HCT116 (cell line): ENCODE measurements at regions not wholly inside any gene's neighbourhood (a gene's known extent, or its start where the extent isn't known, plus 50 kb on each side); places are given as distances from the start of the nearest gene placed in this dataset.

Experiments
- ATAC-seq: fragments of 200-7000 bp; cut with Tn5 transposase; 2 replicates; pipeline ENCODE4 v1.9.1; 2020; ENCODE audit warnings: mild to moderate bottlenecking, moderate library complexity
- BruUV-seq: library from RNA; stranded (reverse); fragments of 400-500 nt; replicated peaks from 2 replicates; lab custom pipeline; 2021; lab: Mats Ljungman, UMichigan
- CTCF ChIA-PET: fragments of 300-600 bp; sonication (Branson Sonifier 250); formaldehyde crosslinking; loops from one replicate; lab custom pipeline; 2021; ENCODE audit warnings: antibody characterized with exemption; lab: Charles Lee
- POLR2A ChIA-PET: fragments of 300-600, 350-600 bp; sonication (Branson Sonifier 250); formaldehyde crosslinking; loops from one replicate; lab custom pipeline; 2021; ENCODE audit warnings: antibody characterized with exemption; lab: Charles Lee
- RAD21 ChIA-PET, 2 experiments: fragments of 300-600 bp; sonication (Branson Sonifier 250); formaldehyde crosslinking; loops; one replicate each; lab custom pipeline; 2023; ENCODE audit warnings: low total read pairs in 2 of 2; ENCODE audit not compliant: uncharacterized antibody in 2 of 2, unreplicated experiment in 2 of 2, low non-redundant PET in 1 of 2; lab: Charles Lee
- DNase-seq: peaks from one replicate; pipeline ENCODE4 v3.0.0-alpha.2; 2010; ENCODE audit warnings: low read depth, low spot score
- H2AFZ ChIP-seq: fragments of 200-600 bp; shearing (Covaris generic), sonication (generic); 2 replicates; pipeline ENCODE4 v1.6.1; 2017; ENCODE audit warnings: low read depth, mixed run types, mixed read lengths, antibody characterized with exemption, low read length; ENCODE audit not compliant: poor library complexity, severe bottlenecking
- H3K27ac ChIP-seq: 2 replicates; pipeline ENCODE4 v1.5.1; 2012; ENCODE audit warnings: low read depth, low read length
- H3K27me3 ChIP-seq: fragments of 200-600 bp; sonication (generic); 2 replicates; pipeline ENCODE4 v1.6.1; 2016; ENCODE audit warnings: mixed run types, low read length, mixed read lengths; ENCODE audit not compliant: insufficient read depth
- H3K36me3 ChIP-seq, 2 experiments: fragments of 200-500 bp in 1 of 2; fragments of 200-600 bp in 1 of 2; sonication (Bioruptor generic) in 1 of 2; sonication (generic) in 1 of 2; 2 replicates each; pipeline versions ENCODE4 v1.5.1 to v1.6.1; 2014 to 2016; ENCODE audit warnings: low read length in 2 of 2, inconsistent platforms in 1 of 2, mixed read lengths in 1 of 2, mixed run types in 1 of 2; ENCODE audit not compliant: insufficient read depth in 2 of 2, control insufficient read depth in 1 of 2
- H3K4me1 ChIP-seq, 2 experiments: fragments of 200-600 bp in 1 of 2; sonication (generic) in 1 of 2; 2 replicates each; pipeline versions ENCODE4 v1.5.1 to v1.6.1; 2012 to 2017; ENCODE audit warnings: low read length in 2 of 2, inconsistent platforms in 1 of 2, mild to moderate bottlenecking in 1 of 2, mixed read lengths in 1 of 2, mixed run types in 1 of 2, moderate library complexity in 1 of 2; ENCODE audit not compliant: insufficient read depth in 2 of 2, control insufficient read depth in 1 of 2
- H3K4me2 ChIP-seq: fragments of 200-600 bp; sonication (generic); 2 replicates; pipeline ENCODE4 v1.6.1; 2017; ENCODE audit warnings: mixed run types, low read length, mixed read lengths
- H3K4me3 ChIP-seq, 2 experiments: fragments of 200-600 bp in 1 of 2; sonication (generic) in 1 of 2; replicated peaks in 1 of 2; 2 replicates each; pipeline ENCODE4 v1.5.1; 2011 to 2016; ENCODE audit warnings: low read length in 2 of 2, control low read depth in 1 of 2, low read depth in 1 of 2, mild to moderate bottlenecking in 1 of 2, mixed read lengths in 1 of 2, mixed run types in 1 of 2
- H3K79me2 ChIP-seq: fragments of 200-600 bp; sonication (generic); 2 replicates; pipeline ENCODE4 v1.6.1; 2017; ENCODE audit warnings: mild to moderate bottlenecking, mixed run types, low read length, moderate library complexity, mixed read lengths; ENCODE audit not compliant: insufficient read depth
- H3K9ac ChIP-seq: fragments of 200-600 bp; sonication (generic); 2 replicates; pipeline ENCODE4 v1.6.1; 2016; ENCODE audit warnings: low read length, mixed read lengths
- H3K9me2 ChIP-seq: fragments of 200-600 bp; sonication (generic), shearing (Covaris generic); 2 replicates; pipeline ENCODE4 v1.6.1; 2017; ENCODE audit warnings: mixed run types, mild to moderate bottlenecking, moderate library complexity; ENCODE audit not compliant: insufficient read depth
- H3K9me3 ChIP-seq, 2 experiments: fragments of 200-500 bp in 1 of 2; fragments of 200-600 bp in 1 of 2; sonication (Bioruptor generic) in 1 of 2; sonication (generic) in 1 of 2; 2 replicates each; pipeline ENCODE4 v1.6.1; 2014 to 2017; ENCODE audit warnings: low read length in 2 of 2, mixed read lengths in 2 of 2, inconsistent platforms in 1 of 2, low read depth in 1 of 2, mild to moderate bottlenecking in 1 of 2, mixed run types in 1 of 2, moderate library complexity in 1 of 2; ENCODE audit not compliant: control insufficient read depth in 1 of 2, insufficient read depth in 1 of 2
- H4K20me1 ChIP-seq: fragments of 200-600 bp; sonication (generic), shearing (Covaris generic); 2 replicates; pipeline ENCODE4 v1.6.1; 2017; ENCODE audit warnings: mixed run types, mild to moderate bottlenecking, moderate library complexity; ENCODE audit not compliant: insufficient read depth
- CEBPB ChIP-seq: IDR thresholded peaks from 2 replicates; pipeline ENCODE4 v1.6.1; 2012; ENCODE audit warnings: low read depth
- EGR1 ChIP-seq: IDR thresholded peaks from 2 replicates; pipeline ENCODE4 v1.6.1; 2012; ENCODE audit warnings: low read depth
- EZH2phosphoT487 ChIP-seq: fragments of 200-600 bp; IDR thresholded peaks from 2 replicates; pipeline ENCODE4 v1.6.1; 2018; ENCODE audit warnings: antibody characterized with exemption, borderline replicate concordance
- FOSL1 ChIP-seq: IDR thresholded peaks from 2 replicates; pipeline ENCODE4 v1.6.1; 2012; ENCODE audit warnings: low read depth
- JUND ChIP-seq: IDR thresholded peaks from 2 replicates; pipeline ENCODE4 v1.6.1; 2012
- MAX ChIP-seq: IDR thresholded peaks from 2 replicates; pipeline ENCODE4 v1.6.1; 2012
- SRF ChIP-seq: IDR thresholded peaks from 2 replicates; pipeline ENCODE4 v1.6.1; 2012; ENCODE audit warnings: low read depth
- TCF7L2 ChIP-seq: IDR thresholded peaks from 2 replicates; pipeline ENCODE4 v1.7.0; 2011; ENCODE audit warnings: borderline replicate concordance, inconsistent platforms; ENCODE audit not compliant: insufficient read depth, insufficient read length; ENCODE audit errors: extremely low read depth
- YY1 ChIP-seq: IDR thresholded peaks from 2 replicates; pipeline ENCODE4 v1.6.1; 2011; ENCODE audit warnings: low read length, low read depth, moderate library complexity, mild to moderate bottlenecking; ENCODE audit not compliant: insufficient replicate concordance; ENCODE audit errors: extremely low read depth
- ZFX ChIP-seq: fragments of 450-650 bp; IDR thresholded peaks from 2 replicates; pipeline ENCODE4 v1.6.1; 2017
- intact Hi-C: fragments of 100-400 bp; cut with micrococcal nuclease; formaldehyde crosslinking; loops from 2 replicates; pipeline ENCODE4 v1.10.0; 2022
- TF ChIP-seq, protein P1 (sequence below): IDR thresholded peaks from 2 replicates; pipeline ENCODE4 v1.6.1; 2012; ENCODE audit warnings: low read depth

GRCh38 chr6:44627091-44627882 lies 239.8 kb downstream of the CDC5L start:
- ATAC-seq = no peak
- CTCF ChIA-PET = interaction anchor here (1.7 to 2.5 kb wide), 2 partner anchors 151 to 1295 kb away, joined by 7 to 12 read pairs; no protein-coding TSS in a partner anchor
- no TSS peak for BruUV-seq

More at GRCh38 chr6:44627091-44627882, 239.8 kb downstream of the CDC5L start:
- ChIA-PET RAD21 (interaction anchor here in 1 of 2 experiments (0.9 kb wide), 1 partner anchor 152 kb away, joined by 3 read pairs; no protein-coding TSS in a partner anchor), POLR2A (no interaction called here)
- Histone ChIP-seq H4K20me1 (no peaks in the 10 kb centered on the region), H3K36me3 (no peaks in the 10 kb centered on the region), H3K27me3 (no peaks in the 10 kb centered on the region), H3K27ac (no peak overlapping the region), H3K4me2 (no peak overlapping the region), H3K9me3 (no peaks in the 10 kb centered on the region), H3K4me1 (peaks cover 0 to 7% of the 10 kb centered on the region in 2 experiments; a peak in 1 of 4 replicates), H3K79me2 (no peaks in the 10 kb centered on the region), H3K9me2 (no peaks in the 10 kb centered on the region), H3K9ac (no peak overlapping the region), H2AFZ (no peak overlapping the region), H3K4me3 (no peak overlapping the region)
- intact Hi-C loops = no loop called here
- TF ChIP-seq TCF7L2 (no peak), JUND (no peak), ZFX (no peak), FOSL1 (no peak), EZH2phosphoT487 (no peak), MAX (no peak), SRF (no peak), YY1 (no peak), CEBPB (no peak), EGR1 (no peak)
- TF ChIP-seq, protein P1, sequence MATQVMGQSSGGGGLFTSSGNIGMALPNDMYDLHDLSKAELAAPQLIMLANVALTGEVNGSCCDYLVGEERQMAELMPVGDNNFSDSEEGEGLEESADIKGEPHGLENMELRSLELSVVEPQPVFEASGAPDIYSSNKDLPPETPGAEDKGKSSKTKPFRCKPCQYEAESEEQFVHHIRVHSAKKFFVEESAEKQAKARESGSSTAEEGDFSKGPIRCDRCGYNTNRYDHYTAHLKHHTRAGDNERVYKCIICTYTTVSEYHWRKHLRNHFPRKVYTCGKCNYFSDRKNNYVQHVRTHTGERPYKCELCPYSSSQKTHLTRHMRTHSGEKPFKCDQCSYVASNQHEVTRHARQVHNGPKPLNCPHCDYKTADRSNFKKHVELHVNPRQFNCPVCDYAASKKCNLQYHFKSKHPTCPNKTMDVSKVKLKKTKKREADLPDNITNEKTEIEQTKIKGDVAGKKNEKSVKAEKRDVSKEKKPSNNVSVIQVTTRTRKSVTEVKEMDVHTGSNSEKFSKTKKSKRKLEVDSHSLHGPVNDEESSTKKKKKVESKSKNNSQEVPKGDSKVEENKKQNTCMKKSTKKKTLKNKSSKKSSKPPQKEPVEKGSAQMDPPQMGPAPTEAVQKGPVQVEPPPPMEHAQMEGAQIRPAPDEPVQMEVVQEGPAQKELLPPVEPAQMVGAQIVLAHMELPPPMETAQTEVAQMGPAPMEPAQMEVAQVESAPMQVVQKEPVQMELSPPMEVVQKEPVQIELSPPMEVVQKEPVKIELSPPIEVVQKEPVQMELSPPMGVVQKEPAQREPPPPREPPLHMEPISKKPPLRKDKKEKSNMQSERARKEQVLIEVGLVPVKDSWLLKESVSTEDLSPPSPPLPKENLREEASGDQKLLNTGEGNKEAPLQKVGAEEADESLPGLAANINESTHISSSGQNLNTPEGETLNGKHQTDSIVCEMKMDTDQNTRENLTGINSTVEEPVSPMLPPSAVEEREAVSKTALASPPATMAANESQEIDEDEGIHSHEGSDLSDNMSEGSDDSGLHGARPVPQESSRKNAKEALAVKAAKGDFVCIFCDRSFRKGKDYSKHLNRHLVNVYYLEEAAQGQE = no peak
- no peak for DNase-seq
